Type B pancreatic cell (in vitro differentiated cells): ENCODE measurements at regions not wholly inside any gene's neighbourhood (a gene's known extent, or its start where the extent isn't known, plus 50 kb on each side); places are given as distances from the start of the nearest gene placed in this dataset.

Source experiments
- DNase-seq: peaks from one replicate; pipeline ENCODE4 v3.0.0; 2021; ENCODE audit warnings: mixed read lengths; ENCODE audit not compliant: unreplicated experiment; ENCODE audit errors: extremely low spot score
- H3K27ac Mint-ChIP-seq: 2 replicates; pipeline ENCODE4 v1.8.0; 2021; ENCODE audit warnings: mild to moderate bottlenecking, mixed read lengths
- H3K27me3 Mint-ChIP-seq: 2 replicates; pipeline ENCODE4 v1.8.0; 2021; ENCODE audit warnings: mixed read lengths
- H3K36me3 Mint-ChIP-seq: 2 replicates; pipeline ENCODE4 v1.8.0; 2021; ENCODE audit warnings: mixed read lengths
- H3K4me1 Mint-ChIP-seq: one replicate; pipeline ENCODE4 v1.8.0; 2021; ENCODE audit warnings: mixed read lengths; ENCODE audit not compliant: unreplicated experiment
- H3K4me3 Mint-ChIP-seq: 2 replicates; pipeline ENCODE4 v1.8.0; 2021; ENCODE audit warnings: mild to moderate bottlenecking, mixed read lengths
- H3K9me3 Mint-ChIP-seq: 2 replicates; pipeline ENCODE4 v1.8.0; 2021; ENCODE audit warnings: mixed read lengths
- TF ChIP-seq, protein P1 (sequence below): fragments of 200-600 bp; sonication (generic); conservative IDR thresholded peaks from 2 replicates; pipeline ENCODE4 v1.5.0; 2021; ENCODE audit warnings: antibody characterized with exemption, mild to moderate bottlenecking

DNA sequence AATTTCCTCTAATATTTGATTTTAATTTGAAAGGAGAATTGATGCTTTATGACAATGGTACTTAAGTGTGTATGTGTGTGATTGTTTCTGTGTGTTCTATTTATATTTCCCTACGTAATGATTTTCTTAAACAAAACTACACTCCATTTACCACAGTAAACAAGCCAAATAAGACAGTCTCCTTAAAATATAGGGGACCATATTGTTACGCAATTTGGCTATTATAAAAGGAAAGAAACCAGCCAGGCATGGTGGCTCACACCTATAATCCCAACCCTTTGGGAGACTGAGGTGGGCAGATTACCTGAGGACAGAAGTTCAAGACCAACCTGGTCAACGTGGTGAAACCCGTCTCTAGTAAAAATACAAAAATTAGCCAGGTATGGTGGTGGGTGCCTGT lies 1134.1 kb downstream of the CDH8 start:
- Mint-ChIP-seq H3K27ac (no peak overlapping the region), H3K27me3 (peaks cover 4% of the 10 kb centered on the region), H3K4me1 (no peaks in the 10 kb centered on the region), H3K36me3 (no peaks in the 10 kb centered on the region), H3K9me3 (no peaks in the 10 kb centered on the region), H3K4me3 (no peak overlapping the region)
- TF ChIP-seq, protein P1, sequence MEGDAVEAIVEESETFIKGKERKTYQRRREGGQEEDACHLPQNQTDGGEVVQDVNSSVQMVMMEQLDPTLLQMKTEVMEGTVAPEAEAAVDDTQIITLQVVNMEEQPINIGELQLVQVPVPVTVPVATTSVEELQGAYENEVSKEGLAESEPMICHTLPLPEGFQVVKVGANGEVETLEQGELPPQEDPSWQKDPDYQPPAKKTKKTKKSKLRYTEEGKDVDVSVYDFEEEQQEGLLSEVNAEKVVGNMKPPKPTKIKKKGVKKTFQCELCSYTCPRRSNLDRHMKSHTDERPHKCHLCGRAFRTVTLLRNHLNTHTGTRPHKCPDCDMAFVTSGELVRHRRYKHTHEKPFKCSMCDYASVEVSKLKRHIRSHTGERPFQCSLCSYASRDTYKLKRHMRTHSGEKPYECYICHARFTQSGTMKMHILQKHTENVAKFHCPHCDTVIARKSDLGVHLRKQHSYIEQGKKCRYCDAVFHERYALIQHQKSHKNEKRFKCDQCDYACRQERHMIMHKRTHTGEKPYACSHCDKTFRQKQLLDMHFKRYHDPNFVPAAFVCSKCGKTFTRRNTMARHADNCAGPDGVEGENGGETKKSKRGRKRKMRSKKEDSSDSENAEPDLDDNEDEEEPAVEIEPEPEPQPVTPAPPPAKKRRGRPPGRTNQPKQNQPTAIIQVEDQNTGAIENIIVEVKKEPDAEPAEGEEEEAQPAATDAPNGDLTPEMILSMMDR, result no peak
- DNase-seq, result no peak

DNA sequence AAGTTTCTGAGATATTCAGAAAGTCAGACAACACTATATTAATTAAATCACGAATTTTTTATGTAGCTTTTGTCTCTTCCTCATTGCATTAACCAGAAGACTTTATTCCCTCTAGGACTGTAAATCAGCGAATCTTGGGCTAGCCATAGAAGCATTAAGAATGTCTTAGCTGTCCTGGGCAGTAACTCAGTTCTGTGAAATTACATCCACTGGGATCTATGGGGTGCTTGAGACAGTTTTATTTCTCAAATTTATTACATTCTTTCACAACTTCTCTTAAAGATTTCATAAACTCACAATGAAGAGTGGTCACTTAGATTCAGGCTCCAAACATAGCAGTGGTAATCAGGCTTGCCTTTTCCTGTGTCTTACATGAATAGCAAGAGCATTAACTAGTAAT lies 1153.4 kb downstream of the CDH8 start:
- H3K9me3 Mint-ChIP-seq, result no peaks in the 10 kb centered on the region
- no peaks in the 10 kb centered on the region for H3K36me3 Mint-ChIP-seq
- H3K4me1 Mint-ChIP-seq, result no peaks in the 10 kb centered on the region
- TF ChIP-seq, protein P1, result no peak
- DNase-seq, result no peak
- no peak overlapping the region for H3K4me3 Mint-ChIP-seq
- H3K27ac Mint-ChIP-seq, result no peak overlapping the region
- no peaks in the 10 kb centered on the region for H3K27me3 Mint-ChIP-seq

DNA sequence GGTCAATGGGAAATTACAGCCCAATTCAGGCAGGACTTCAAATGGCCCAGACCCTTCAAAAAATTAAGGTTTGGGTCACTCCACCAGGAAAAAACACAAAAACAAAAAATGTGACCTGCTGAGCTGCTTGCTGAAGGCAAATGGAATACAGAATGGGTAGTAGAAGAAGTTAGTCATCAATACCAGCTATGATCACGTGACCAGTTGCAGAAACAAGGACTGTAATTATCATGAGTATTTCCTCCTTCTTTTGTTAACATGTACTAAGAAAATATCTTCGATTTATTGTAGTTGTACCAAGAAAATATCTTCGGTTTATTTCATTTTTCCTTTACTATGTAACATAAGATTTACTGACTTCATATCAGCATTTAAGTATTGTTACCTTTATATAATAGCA lies 1183.6 kb downstream of the CDH8 start:
- no peaks in the 10 kb centered on the region for H3K36me3 Mint-ChIP-seq
- H3K4me1 Mint-ChIP-seq, result no peaks in the 10 kb centered on the region
- H3K27me3 Mint-ChIP-seq, result no peaks in the 10 kb centered on the region
- TF ChIP-seq, protein P1, result no peak
- no peak overlapping the region for H3K27ac Mint-ChIP-seq
- H3K9me3 Mint-ChIP-seq, result no peaks in the 10 kb centered on the region
- DNase-seq, result no peak
- no peak overlapping the region for H3K4me3 Mint-ChIP-seq

DNA sequence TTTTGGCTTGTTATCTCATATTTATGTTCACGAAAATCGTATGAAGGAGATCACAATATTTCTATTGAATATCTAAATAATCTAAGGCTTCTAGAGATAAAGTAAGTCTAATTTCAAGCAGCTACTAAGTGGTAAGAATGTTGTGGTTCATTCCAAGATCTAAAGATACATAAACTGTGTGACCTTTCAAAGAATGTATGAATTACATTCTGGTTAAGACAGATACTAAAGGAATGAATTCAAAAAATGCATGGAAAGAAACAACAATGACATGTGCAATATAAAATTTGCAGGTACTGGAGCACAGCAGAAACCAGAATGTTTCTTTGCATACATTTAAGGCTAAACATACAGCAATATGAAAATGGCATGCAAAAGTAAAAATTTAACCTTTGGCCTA lies 1214.6 kb downstream of the CDH8 start:
- DNase-seq, result no peak
- Mint-ChIP-seq H3K9me3 (no peaks in the 10 kb centered on the region), H3K36me3 (no peaks in the 10 kb centered on the region), H3K4me1 (no peaks in the 10 kb centered on the region), H3K27ac (no peak overlapping the region), H3K4me3 (no peak overlapping the region), H3K27me3 (no peaks in the 10 kb centered on the region)
- TF ChIP-seq, protein P1, result no peak

DNA sequence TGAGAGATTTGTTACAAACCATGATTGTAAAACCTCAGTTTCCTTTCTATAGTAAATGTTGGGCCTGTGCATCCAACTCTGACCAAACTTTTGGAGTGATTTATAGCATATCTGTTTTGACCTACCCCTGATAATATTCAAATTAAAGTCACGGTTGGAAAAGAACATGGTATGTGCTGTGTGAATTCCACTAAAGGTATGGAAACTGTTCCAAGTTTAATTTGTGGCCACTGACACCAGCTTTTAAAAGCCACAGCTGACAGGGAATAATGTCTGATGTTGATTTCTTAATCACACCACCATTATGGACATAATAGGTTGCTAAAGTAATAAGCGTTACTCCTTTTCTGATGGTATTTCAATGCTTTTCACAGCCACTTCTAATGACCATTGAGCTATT lies 1215.9 kb downstream of the CDH8 start:
- no peaks in the 10 kb centered on the region for H3K36me3 Mint-ChIP-seq
- no peak overlapping the region for H3K4me3 Mint-ChIP-seq
- no peaks in the 10 kb centered on the region for H3K27me3 Mint-ChIP-seq
- H3K4me1 Mint-ChIP-seq, result no peaks in the 10 kb centered on the region
- H3K27ac Mint-ChIP-seq, result no peak overlapping the region
- DNase-seq, result no peak
- TF ChIP-seq, protein P1, result no peak
- H3K9me3 Mint-ChIP-seq, result no peaks in the 10 kb centered on the region

DNA sequence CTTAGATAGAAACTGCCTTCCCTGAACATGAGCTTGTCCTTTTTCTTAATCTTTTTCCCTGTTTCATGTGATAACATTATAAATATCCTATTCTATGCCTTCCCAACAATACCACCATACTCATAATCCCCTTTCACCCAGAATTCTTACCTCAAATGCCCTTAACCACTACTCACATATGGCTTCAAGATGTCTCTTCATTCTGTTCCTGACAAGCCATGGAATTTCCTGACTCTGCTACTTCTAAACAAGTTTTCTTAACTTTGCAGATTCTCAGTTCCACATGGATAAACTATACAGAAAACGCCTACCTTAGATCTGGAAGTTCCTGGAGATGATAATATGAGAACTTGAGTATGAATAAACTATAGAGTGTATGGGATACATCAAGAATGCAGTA lies 1217.8 kb downstream of the CDH8 start:
- H3K36me3 Mint-ChIP-seq, result no peaks in the 10 kb centered on the region
- no peak overlapping the region for H3K27ac Mint-ChIP-seq
- H3K4me1 Mint-ChIP-seq, result no peaks in the 10 kb centered on the region
- DNase-seq, result no peak
- no peaks in the 10 kb centered on the region for H3K27me3 Mint-ChIP-seq
- TF ChIP-seq, protein P1, result no peak
- no peak overlapping the region for H3K4me3 Mint-ChIP-seq
- H3K9me3 Mint-ChIP-seq, result no peaks in the 10 kb centered on the region
